ENCODE measurements at regions not wholly inside any gene's neighbourhood (a gene's known extent, or its start where the extent isn't known, plus 50 kb on each side); places are given as distances from the start of the nearest gene placed in this dataset.

DNA sequence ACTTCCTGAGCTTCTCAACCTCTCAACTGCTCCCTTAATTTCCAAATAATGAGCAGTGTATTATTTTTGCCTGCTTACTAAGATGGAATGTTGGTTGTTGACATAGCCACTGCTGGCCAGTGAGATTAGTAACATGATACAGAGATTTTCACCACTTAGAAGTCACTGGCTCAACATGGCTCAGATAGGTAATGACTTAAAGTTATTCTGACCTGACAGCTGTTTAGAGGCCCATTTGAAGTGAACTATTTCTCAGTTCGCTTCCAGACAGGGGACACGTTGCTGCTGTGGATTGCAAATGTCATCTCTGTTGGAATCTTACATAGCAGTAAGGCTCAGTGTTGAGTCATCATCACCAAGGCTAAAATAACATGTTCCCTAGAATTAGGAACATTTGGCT lies 490.2 kb downstream of the TLE4 start:
- peak; percentile 14 for DNase-seq

DNA sequence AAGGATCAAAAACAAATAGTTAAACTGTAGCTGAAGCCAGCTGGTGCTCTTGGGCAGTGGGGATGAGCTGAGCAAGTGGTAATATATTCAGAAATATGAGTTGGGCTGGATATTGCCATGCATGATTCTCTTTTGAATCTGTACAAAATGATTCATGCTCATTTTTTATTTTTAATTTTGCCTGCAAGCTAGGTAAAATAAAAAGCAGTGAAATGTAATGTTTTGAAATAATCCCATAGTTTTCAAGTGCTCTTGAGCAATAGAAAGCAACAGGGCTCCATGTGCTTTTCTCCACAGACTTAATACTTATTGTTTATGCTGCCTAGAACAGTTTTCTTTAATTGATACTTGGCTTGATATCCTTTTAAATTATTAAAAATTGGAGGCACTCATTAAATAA lies 489.3 kb downstream of the TLE4 start:
- no peak for DNase-seq

DNA sequence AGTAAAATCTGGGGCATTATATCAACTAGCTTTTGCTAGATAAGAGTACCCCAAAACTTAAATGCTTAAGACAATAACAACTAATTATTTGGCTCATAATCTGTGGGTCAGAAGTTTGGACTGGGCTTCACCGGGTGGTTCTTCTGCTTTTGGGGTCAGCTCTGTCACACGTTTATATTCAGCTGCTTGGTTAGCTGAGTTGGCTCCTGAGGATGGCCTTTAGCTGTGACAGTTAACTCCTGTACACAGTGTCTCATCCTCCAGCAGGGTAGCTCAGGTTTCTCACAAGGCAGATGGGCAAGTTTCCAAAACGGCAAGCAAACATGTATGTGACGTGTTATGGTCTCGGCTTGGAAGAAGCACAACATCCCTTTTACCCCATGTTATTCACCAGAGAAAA lies 488.2 kb downstream of the TLE4 start:
- no peak for DNase-seq

DNA sequence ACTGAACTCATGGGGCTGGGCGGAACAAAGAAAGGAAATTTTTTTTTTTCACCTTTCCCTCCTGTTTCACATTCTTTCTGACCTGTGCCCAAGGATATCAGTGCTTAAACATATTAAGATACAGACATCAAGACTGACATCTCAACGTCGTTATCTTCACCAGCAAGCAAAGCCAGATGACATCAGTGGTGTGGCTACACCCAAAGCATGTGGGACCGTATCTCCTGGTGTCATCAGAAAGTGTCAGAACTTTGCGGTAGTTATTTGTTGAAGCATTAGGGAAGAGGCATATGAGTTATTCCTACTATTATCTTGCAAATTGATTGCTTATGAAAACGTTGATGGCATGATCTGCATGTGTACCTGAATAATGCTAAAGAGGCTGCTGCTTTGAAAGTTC lies 487.4 kb downstream of the TLE4 start:
- no peak for DNase-seq

DNA sequence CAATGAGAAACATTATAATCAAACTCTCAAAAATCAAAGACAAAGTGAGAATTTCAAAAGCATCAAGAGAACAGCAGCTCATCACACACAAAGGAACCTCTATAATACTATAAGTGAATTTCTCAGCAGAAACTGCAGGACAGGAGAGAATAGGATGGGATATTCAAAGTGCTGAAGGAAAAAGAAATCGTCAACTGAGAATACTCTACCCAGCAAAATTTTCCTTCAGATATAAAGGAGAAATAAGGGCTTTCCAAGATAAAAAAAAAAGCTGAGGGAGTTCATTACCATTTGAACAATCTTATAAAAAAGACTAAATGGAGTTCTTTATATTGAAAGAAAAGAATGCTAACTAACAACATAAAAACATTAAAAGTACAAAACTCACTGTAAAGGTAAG lies 481.1 kb downstream of the TLE4 start:
- no peak for DNase-seq

DNA sequence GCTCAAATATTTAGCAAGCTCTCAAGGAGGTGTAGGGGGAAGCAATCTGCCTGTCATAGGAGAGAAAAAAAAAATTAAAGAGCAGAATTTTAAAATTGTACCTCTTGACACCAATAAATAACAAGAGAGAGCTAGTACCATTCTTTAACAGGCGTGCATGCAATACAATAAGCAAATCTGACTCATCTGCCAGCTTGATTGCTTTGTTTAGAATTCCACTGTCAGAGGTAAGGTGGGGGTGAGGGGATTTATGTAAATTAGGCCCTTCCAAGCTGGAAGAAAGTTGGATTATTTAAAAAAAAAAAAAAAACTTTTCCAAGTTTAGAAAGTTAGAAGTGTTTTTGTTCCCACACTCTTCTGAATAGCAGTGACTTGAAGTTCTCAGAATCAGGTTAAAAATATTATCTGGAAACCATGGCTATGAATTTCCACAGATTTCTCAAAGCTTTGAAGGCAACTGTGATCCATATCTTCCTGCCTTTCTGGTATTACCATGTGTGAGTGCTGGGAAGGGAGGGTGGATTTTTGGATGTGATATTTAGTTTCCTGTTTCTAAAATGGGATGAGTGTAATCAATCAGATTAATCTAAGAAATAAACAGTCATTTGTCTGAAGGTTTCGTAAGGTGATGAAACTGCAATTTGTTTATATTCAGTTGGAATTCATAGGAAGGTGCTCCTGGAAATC lies 477.5 kb downstream of the TLE4 start:
- DNase-seq = no peak

DNA sequence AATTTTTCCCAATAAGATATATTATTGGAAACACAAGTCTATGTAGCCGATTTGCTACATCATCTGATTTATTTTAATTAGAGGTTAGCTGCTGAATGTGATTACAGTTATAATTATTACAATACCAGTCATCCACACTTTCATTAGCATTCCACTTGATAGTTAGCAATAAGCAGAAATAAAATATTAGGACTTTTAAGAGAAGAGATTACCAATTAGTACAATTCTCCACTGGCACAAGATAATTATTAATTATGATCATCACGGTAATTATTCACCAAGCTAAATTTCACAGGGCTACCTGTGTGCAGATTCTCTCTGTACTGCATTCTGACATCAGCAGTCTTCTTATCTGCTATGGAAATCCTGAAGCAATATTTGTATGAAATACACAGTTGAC lies 474.7 kb downstream of the TLE4 start:
- DNase-seq = no peak

DNA sequence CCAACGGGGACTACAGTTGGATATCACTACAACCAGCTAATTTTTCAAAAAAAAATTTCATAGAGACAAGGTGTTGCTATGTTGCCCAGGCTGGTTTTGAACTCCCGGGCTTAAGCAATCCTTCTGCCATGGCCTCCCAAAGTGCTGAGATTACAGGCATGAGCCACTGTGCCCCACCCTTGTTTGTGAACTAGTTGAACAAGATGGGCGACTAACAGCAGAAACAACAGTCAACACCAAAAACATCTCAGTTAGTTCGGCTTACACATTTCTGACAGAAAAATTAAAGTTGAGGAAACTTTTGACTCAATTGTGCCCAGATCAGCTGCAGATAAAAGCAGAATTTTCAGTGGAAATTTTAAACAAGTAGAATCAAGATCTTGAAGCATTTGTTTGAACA lies 470.1 kb downstream of the TLE4 start:
- DNase-seq = no peak

DNA sequence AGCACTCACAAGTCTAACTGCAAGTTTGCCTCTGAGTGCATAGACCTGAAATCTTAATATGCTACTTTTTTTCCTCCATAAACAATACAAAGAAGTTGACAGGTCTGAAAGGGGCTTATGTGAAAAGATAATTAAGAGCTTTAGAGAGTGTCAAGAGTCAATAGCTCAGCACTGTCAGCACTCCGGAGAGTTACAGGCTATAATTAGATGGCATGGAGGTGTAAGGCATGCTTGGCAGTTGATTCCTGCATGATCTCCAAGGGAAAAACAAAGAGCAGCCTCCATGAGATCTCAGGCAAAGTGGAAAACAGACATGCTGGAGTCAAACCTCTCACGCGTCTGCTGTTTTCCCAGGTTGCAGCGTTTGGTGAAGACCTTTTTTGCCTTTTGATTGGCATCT lies 468.7 kb downstream of the TLE4 start:
- no peak for DNase-seq

DNA sequence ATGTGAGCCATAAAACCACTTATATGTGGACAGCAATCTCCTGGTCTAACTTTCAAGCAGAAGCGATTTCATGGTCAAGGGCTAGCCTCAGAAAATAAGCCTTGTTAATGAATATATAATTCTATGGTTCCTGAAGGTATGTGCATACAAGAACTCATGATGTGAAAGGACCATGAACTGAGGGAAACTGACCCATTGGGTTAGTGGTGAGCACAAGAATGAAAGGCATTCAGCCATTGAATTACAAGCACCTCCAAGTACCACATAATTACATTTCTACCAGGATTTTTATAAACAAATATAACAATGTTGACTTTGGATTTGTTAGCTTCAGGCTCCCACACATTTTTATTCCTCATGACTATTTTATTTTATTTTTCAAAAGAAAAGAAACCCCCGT lies 459.0 kb downstream of the TLE4 start:
- DNase-seq = no peak

DNA sequence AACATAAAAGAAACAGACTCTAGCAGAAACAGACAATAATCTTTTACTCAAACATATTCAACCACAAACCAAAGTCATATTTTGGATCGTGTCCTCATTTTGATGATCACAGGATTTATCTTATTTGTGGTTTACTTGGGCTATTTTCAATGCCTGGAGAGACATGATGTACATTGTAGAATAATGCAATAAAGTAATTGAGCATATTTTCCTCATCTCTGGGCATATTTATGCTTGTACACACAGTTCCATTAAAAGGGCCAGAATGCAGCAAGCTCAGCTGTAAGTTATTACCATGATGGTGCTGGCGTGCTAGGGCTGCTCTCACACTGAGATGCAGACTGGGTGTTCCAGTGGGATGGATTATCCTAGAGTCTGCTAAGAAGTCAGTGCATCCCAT lies 456.7 kb downstream of the TLE4 start:
- DNase-seq = peak; percentile 4

DNA sequence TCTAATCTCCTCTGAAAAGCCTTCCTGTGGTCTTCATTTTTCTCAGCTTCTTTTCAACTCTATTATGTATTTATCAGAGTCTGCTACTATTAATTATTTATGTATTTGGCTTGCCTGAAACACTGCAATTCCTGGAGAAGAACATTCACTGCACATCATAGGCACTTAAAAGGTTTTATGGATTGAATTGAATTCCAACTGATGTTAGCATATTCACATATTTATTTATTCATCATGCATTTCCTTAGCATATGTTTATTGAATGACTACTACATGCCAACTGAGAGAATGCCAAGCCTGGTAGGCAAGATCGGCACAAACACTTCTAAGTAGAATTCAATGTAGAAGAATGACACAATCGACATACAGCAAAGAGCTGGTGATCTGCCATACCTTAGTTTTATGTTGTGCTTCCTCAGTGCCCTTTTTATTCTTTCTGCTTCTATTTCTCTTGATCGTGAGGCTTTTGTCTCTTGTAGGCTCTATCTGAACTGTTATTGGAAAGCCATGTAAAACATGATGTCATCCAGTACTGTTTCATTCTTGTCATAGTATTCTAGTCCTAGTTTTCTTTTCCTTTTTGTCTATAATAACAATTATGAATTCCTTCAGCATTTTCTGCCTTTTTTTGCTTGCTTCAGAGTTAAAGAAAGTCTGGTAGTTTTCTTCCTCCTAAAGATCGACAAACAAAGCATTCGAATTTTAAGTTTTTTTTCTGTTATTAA lies 454.2 kb downstream of the TLE4 start:
- no peak for DNase-seq

DNA sequence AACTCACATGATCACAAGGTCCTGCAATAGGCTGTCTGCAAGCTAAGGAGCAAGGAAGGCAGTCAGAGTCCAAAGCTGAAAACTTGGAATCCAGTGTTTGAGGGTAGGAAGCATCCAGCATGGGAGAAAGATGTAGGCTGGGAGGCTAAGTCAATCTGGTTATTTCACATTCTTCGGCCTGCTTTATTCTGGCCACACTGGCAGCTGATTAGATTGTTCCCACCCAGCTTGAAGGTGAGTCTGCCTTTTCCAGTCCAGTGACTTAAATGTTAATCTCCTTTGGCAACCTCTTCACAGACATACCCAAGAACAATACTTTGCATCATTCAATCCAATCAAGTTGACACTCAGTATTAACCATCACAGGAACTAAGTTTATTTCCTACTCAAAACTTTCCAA lies 453.4 kb downstream of the TLE4 start:
- DNase-seq = no peak

DNA sequence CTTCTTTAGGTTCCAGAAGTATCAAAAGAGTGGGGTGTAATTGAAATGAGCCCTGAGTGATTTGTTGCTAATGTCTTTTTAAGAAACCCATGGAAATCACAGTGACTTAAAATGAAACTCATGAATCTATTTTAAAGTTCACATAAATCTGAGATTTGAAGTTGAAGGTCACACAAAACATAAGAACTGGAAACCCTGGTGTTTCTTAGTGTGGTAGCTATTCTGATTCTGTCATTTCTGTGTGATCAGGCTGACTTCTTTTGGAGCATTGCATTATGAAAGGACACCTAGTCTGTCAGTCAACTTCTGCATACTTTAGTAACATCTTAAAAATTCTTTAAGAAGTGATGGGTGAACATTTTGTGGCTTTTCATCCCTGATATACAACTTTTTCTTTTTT lies 448.8 kb downstream of the TLE4 start:
- DNase-seq = no peak

DNA sequence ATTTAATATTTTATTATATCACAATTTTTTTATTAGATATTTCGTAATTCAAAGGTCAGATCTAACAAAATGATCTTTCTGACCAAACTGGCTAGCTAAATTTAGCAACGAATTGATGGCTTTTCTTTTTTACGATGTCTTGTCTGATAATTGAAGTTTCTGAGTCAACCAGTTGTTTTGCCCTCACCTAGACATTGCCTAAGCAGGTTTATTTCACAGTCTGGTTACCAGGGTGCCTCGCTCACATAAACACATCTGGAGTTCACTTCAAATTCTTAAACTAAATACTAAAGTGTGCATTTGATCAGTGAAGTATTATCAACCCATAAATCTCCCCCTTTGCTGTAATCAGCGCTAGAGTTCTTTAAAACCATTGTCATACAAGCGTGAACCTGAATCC lies 448.3 kb downstream of the TLE4 start:
- DNase-seq = no peak

DNA sequence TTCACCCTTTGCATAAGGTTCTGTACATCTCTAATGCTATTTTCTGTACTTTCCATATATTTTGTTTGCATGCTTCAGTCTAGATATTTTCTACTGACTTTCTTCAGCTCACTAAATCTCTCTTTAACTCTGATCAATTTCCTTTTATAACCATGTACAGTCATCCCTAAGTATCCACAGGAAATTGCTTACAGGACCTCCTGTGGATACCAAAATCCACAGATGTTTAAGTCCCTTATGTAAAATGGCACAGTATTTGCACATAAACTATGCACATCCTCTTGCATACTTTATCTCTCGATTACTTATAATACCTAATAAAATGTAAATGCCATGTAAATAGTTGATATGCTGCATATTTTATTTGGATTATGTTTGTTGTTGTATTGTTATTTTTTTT lies 442.1 kb downstream of the TLE4 start:
- no peak for DNase-seq

DNA sequence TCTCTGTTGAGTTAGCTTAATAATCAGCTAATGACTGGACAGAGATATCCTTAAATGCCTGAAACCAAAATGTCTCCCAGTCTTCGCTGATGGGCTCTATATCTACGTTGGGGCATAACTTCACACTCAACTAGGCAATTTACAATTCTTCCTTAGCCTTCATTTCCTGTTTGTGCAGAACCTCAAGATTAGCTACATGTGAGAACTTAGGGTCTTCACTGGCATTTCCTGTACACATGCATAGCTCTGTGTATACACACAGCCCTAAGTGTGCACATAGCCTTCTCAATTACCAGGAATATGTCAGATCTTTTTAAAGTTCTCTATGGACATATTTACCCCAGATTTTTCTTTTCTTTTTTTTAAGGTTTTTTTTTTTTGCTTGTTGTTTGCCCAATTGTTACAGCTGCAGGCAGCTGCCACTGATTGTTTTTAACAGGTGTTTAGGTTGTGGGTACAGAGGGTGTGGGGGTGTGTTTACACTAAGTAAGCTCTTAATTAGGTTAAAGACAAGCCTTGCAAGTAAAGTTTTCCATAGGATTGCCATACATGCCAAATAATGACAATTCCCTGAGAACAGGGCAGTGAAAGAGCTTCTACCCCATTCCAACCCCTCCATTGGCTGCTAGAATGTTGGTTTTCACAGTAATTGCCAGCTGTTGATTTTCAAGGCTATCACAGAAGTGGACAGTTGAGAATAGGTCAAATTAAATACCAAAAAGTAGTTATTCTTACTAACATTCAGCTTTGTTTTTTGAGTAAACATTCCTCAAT lies 441.0 kb downstream of the TLE4 start:
- no peak for DNase-seq

DNA sequence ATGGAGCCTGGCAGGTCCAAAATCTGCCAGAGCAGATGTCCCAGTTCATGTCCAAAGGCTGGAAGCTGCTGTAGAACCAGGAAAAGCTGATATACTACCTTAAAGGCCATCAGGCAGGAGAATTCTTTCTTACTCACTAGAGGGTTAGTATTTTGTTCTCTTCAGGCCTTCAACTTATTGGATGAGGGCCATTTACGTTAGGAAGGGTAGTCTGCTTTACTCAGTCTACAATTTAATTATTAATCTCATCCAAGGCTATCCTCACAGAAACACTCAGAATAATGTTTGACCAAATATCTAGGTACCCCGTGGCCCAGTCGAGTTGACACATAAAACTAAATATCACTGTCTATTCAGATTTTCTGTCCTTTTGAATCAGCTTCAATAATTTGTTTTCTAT lies 437.4 kb downstream of the TLE4 start:
- no peak for DNase-seq

DNA sequence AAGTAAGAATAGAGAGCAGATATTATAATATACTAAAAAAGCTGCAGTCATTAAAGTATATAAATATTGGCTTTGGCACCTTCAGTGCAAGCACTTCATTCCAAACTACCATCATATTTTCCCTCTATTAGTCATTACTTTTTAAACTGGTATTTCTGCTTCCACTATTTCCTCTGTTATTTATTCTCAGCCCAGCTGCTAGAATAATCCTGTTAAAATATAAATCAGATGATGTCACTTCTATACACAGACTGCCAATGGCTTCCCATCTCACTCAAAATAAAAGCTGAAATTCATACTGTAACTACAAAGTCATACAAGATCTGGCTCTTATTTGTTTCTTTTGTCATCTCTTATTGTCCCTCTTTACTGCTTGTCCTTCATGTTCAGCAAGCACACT lies 432.9 kb downstream of the TLE4 start:
- DNase-seq = no peak

DNA sequence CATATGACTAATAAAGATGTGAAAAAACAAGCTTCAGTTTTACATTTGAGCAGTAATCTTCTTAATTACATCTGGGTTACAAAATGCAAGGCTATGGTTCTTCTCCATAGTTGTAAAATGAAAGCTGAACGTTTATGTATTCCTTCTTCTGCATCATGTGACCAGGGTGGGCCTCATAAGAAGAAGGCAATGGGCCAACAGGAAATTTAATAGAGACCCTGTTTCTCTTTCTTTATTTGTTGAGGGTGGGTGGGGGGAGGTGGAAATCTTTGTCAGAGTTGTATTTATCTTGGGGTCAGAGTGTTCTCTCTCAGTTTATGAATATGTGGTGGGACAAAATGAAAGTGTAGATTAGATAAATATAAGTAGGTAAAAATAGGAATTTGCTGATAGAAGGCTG lies 418.8 kb downstream of the TLE4 start:
- no peak for DNase-seq

DNA sequence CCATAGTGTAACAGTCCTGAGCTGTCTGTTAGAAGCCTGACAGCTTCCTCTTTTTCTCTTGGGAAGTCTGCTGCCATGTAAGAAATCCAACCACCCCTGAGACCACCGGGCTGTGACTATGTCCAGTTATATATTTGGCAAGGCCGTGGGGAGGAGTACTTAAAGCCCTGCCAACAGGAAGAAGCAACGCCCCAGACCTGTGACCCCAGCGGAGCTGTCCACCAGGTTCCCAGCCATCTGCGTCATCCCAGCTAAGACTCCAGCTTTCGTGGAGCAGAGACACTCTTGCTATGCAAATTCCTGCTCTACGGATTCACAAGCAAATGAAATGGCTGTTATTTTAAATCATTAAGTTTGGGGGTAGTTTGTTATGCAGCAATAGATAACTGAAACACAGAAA lies 417.3 kb downstream of the TLE4 start:
- DNase-seq = no peak

DNA sequence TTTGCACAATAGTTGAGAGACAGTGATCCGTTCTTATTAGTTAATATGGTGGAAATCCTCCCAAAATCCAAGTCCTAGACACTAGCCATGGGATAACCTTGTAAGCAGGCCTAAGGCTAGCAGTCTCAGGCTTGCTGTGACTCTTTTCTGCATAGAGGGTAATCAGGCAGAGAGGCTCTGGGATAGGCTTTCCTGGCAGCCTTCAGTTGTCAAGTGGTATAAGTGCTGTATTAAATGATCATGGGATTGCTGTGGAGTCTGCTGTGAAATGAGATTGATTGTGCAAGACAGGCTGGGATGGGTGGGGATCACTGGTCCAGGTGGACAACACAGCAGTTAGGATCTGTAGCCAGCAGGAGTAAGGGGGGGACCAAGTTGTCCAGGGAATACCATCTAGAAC lies 416.4 kb downstream of the TLE4 start:
- no peak for DNase-seq

DNA sequence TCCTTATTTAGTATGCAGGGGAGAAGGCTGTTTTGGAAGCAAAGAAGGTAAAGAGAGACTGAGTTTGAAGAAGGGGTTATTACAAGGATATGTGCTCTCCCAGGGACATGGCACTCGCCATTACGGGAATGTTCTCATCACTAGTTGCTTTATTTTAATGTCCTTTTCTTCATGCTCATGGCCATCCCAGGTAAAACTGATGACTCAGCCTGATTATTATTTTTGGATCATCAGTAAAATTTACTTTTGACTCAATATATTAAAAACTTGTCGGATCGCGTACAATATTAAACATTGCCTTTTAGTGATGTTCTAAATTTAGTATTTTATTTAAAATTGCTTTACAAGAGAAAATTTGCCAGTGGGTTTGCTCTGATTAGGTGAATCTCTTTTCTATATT lies 414.7 kb downstream of the TLE4 start:
- DNase-seq = no peak

DNA sequence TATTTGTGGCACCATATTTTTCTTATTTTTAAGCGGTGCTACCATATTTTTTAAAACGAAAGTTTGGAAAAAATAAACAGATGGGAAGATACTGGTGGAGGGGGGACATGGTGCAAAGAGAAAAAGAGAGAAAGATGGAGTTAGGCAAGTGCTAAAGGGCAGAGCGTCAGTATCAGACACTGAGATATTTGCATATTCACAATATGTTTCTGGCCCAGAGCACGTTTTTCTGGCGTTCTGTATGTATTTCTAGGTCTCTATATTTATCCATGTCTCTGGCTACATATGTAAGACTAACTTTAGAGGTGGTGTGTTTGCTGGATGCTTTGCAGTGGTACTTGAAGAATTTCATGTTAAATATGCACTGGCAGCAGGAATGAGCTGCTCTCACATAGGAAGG lies 414.0 kb downstream of the TLE4 start:
- no peak for DNase-seq

Data from left kidney (tissue), 1 donor.